ENCODE measurements at regions not wholly inside any gene's neighbourhood (a gene's known extent, or its start where the extent isn't known, plus 50 kb on each side); places are given as distances from the start of the nearest gene placed in this dataset.

GRCh38 chr15:96500508-96500907 is 170.0 kb downstream of the NR2F2 start:
- TF ChIP-seq CTCF (IDR thresholded peaks at IDR 0.05), result no peak
- TF ChIP-seq POLR2AphosphoS5 (IDR thresholded peaks at IDR 0.05), result no peak

All from prostate gland (tissue), 2 donors.